IMR-90 (cell line): ENCODE measurements at regions not wholly inside any gene's neighbourhood (a gene's known extent, or its start where the extent isn't known, plus 50 kb on each side); places are given as distances from the start of the nearest gene placed in this dataset.

Source experiments
- FOS ChIP-seq: fragments of 150-350 bp; IDR thresholded peaks from 2 replicates; pipeline ENCODE4 v1.6.1; 2016; ENCODE audit warnings: low read depth, low read length
- MAZ ChIP-seq: IDR thresholded peaks from 2 replicates; pipeline ENCODE4 v1.6.1; 2012; ENCODE audit warnings: low read depth, mild to moderate bottlenecking, low read length, improper control_type of control experiment, moderate library complexity, borderline replicate concordance
- POLR2A ChIP-seq: IDR thresholded peaks from 2 replicates; pipeline ENCODE4 v1.6.1; 2012; ENCODE audit warnings: mild to moderate bottlenecking, low read depth, low read length
- RAD21 ChIP-seq: IDR thresholded peaks from 2 replicates; pipeline ENCODE4 v1.6.1; 2012; ENCODE audit warnings: low read length, improper control_type of control experiment
- USF2 ChIP-seq: fragments of 150-350 bp; IDR thresholded peaks from 2 replicates; pipeline ENCODE4 v1.6.1; 2017; ENCODE audit warnings: mild to moderate bottlenecking, antibody characterized with exemption, low read length, low read depth
- TF ChIP-seq, protein P1 (sequence below): conservative IDR thresholded peaks from 2 replicates; pipeline ENCODE4 v1.5.1; 2012; ENCODE audit warnings: mild to moderate bottlenecking, low read depth, low read length, improper control_type of control experiment

GRCh38 chrX:8284131-8284530 is 113.1 kb upstream of the VCX2 start:
- TF ChIP-seq POLR2A, result no peak
- TF ChIP-seq, protein P1, sequence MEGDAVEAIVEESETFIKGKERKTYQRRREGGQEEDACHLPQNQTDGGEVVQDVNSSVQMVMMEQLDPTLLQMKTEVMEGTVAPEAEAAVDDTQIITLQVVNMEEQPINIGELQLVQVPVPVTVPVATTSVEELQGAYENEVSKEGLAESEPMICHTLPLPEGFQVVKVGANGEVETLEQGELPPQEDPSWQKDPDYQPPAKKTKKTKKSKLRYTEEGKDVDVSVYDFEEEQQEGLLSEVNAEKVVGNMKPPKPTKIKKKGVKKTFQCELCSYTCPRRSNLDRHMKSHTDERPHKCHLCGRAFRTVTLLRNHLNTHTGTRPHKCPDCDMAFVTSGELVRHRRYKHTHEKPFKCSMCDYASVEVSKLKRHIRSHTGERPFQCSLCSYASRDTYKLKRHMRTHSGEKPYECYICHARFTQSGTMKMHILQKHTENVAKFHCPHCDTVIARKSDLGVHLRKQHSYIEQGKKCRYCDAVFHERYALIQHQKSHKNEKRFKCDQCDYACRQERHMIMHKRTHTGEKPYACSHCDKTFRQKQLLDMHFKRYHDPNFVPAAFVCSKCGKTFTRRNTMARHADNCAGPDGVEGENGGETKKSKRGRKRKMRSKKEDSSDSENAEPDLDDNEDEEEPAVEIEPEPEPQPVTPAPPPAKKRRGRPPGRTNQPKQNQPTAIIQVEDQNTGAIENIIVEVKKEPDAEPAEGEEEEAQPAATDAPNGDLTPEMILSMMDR, result no peak
- no peak for TF ChIP-seq USF2
- no peak for TF ChIP-seq RAD21
- no peak for TF ChIP-seq FOS
- no peak for TF ChIP-seq MAZ
